ENCODE measurements at regions not wholly inside any gene's neighbourhood (a gene's known extent, or its start where the extent isn't known, plus 50 kb on each side); places are given as distances from the start of the nearest gene placed in this dataset.
"Not testable (repeated sequence)": the region's sequence is repeated elsewhere in the genome, so short reads cannot be mapped to it uniquely, and the experiment has no call there.

DNA sequence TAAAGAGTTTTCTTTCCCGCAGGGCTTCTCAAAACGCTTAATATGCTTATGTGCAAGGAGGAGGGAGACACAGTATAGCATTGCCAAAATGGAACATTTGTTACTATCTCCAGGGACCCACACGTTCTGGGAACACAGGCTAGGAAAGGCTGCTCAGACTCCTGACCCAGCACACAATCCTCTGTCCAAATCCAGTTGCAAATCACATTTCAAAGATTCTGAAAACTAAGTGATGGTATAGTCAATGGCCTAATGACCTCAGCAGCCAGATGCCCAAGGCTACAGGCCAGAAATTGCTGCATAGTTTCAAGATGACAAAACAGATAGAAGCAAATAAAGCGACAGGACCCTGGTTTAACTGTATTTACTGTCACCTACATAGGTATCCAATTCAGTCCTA is 97.0 kb upstream of the GRIP1 start:
- DNase-seq (ENCODE audit: low spot score) = no peak

DNA sequence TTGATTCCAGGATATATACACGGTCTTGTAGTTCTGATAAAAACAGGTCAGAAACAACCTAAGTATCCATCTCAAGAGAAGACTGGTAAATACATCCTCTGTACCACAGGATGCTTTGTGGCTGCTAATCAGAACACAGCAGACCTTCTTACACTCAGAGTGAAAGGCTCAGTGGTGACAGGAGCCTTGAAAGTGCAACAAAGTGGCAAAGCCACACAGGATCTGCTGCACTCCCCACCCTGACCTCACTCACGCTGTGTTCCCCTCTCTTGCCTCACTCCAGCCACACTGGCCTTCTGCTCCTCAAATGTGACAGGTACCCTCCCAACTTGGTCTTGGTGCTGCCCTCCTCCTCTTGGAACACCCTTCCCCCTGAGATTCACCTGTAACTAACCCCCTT is 98.1 kb upstream of the GRIP1 start:
- peak; percentile 39 for DNase-seq (ENCODE audit: low spot score)

DNA sequence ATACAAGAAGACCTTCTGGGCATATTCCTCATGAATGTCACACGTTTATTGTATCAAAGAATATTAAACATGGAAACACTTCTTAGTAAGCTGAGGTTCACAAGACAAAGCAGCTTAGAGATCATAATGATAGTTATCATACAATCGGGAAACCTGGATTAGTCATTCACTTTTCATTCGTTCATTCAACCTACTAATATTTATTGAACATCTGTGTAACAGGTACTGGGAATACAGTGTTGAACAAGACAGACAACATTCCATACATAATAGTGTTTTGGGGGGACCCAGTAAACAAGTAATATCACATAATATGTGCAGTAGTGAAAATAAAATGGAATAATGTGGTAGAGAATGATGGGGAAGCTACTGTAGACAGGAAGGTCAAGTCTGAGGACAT is 100.6 kb upstream of the GRIP1 start:
- no peak for DNase-seq (ENCODE audit: low spot score)

DNA sequence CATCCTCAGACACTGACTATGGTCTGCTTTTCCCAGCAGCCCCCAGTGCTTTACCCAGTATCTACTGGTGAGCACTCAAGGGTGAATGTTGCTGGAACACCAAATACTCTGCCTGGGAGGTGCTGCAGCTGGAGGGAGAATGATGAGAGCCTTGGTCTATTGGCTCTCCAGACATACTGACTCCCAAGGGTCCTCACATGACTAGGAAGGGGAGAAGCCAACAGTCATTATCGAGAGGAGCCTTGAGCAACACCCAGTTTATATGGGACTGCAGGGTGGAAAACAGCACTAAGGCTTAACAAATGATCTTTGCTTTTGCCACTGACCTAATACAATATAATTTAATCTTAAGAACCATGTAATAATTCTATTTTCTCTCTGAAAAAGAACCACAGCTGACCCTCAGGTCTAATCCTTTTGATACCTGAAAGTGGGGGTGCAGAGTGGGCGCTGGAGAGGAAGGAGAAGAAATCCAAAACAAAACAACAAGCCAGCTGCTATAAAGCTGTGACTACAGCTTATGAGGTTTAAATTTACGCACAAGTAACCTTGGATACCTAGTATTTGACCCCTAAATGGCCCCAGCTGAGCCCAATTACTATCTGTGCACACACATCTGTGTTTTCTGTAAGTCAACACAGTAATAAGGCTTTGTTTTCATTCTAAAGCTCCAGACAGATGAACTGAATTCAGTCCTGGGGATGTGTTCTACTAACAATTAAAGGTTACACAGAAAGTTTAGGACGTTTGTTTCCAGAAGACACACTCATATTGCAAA is 107.8 kb upstream of the GRIP1 start:
- DNase-seq (ENCODE audit: low spot score) = no peak

DNA sequence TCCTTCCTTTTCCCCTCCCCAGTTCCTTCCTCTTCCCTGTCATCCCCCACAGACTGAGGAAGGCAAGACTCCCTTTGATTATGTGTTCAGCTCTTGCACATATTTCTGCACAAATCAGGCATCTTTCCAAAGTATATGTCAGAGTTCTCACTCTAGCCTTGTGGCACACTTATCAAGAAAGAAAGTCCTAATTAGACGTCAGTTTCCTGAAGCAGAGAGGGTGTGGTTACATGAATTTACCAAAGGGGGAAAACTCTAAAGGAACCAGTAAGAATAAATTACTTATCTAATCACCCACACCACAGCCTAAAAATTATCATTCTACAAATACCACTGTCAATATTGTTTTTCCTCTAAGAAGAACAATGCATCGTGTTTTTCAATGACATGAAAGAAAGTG is 120.7 kb upstream of the GRIP1 start:
- no peak for DNase-seq (ENCODE audit: low spot score)

DNA sequence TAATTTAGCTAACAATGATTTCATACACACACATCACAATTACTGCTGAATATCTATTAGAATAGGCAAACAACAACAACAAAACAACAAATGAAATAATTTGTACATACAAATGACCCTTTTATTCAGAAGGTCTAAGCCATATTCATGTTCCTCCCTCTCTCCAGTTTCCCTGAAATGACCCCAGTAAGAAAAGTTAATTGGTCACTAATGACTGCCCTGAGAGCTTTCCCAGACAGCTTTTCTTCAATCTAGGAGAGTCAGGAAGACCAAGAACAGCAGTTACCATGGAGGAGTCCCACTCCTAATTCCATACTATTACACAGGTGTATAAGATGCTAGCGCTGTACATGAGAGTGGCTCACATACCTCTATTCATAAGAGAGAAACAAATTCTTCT is 121.2 kb upstream of the GRIP1 start:
- DNase-seq (ENCODE audit: low spot score) = no peak

DNA sequence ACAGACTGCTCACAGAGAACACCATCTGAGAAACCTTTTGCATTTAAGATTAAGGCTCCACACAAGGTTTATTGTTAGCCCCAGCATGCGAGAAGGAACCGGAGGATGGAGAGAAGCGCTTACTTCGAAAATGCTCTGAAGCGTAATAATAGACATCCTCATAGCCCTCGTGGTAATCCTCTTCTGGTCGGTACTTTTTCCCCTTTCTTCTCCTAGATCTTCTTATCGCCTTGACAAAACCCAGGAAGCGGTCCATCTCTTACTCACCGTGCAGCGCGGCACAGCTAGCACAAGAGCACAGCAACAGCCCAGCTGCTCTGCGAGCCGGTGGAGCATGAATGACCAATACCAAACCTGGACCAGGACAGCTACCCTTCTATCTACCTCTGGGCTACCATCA is 125.1 kb upstream of the GRIP1 start:
- DNase-seq (ENCODE audit: low spot score) = no peak

DNA sequence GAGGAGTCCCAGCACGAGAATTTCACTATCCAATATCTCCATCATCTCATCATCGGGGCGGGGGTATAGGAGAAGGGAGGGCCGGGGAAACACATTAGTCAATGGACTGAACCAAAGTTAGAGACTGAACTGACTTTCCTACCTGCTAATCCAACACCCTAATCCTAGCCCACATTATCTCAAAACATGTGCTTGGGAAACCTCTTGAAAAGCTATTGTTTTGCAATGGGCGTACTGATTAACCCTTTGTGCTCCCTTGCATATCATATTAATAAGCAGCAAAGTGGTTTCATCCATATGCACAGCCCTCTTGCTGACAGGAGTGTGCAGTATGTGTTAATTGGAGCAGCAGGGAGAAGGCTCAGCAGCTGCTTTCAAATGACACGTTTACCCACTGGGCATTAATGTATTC is 125.7 kb upstream of the GRIP1 start:
- no peak for DNase-seq (ENCODE audit: low spot score)

DNA sequence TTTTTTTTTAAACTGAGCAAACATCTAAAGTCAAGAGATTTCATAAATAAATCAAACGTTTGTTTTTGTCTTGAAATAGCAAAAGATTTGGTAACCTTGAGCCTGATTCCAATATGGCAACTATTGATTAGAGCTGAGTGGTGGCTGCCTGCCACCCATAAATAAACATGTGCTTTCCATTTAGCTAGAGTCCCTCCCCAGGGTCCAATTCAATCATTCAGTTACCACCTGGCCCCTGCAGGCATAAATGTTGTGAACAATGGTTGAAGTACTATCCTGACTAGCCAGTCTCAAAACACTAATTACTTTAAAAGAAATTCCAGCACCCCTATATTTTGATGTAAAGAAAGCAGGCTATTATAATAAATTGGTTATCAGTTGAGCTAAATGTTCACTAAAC is 129.7 kb upstream of the GRIP1 start:
- DNase-seq (ENCODE audit: low spot score) = no peak

DNA sequence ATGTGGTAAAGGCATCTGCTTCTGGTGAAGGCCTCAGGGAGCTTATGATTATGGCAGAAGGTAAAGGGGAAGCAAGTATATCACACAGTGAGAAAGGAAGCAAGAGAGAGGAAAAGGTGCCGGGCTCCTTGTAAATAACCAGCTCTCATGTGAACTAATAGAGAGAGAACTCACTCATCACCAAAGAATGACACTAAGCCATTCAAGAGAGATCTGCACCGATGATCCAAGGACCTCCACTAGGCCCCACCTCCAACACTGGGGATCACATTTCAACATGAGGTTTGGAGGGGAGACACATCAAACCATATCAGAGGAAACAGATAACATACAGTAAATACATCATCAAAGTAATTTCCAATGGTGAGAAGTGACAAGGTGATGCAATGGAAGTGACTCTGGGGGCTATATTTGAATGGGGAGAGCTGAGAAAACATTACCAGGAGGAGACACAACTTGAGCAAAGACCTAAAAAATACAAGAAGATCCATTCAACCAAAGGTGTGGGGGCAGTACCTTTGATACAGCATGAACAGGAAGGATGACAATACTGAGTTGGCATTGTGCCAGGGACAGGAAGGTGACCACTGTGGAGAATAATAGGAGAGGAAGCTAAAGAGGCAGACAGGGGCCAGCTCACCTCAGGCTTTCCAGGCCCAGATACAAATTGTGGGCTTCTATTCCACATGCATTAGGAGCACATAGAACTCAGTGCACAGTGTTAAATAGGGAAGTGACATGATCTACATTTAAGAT is 134.4 kb upstream of the GRIP1 start:
- DNase-seq (ENCODE audit: low spot score) = peak; percentile 6

DNA sequence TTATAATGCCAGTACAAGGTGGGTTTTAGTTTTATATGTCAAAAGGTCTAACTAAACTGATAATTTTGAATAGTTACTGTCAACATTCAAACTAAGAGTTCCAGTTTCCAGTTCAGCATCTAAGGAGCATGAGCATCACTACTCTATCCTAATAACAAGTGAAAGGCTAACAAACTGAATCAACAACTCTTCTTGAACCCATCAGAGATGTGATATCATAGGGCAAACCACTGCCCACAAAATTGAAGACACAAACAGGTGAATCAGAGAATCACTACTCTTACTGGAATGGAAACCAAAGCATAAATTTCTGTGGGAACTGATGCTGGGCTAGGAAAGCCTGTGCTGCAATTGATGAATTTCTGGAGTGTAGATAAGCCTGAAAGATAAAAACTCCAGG is 140.7 kb upstream of the GRIP1 start:
- DNase-seq (ENCODE audit: low spot score) = no peak

DNA sequence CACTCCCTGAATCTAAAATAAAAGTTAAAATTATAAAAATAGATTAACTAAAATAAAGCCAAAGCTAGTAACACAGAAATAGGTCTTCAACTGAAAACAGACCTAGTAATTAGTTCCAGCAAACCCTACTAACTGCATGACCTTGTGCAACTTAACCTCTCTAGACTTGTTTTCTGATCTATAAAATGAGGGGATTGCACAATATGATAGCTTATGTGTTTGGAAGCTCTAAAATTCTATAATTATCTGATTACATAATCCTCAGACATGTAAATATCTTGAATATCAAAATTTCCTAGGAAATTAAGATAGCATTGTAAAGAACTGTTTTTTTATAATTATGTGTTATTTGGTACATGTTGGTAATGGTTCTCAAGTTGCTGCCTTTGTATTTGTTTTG is 144.1 kb upstream of the GRIP1 start:
- no peak for DNase-seq (ENCODE audit: low spot score)

DNA sequence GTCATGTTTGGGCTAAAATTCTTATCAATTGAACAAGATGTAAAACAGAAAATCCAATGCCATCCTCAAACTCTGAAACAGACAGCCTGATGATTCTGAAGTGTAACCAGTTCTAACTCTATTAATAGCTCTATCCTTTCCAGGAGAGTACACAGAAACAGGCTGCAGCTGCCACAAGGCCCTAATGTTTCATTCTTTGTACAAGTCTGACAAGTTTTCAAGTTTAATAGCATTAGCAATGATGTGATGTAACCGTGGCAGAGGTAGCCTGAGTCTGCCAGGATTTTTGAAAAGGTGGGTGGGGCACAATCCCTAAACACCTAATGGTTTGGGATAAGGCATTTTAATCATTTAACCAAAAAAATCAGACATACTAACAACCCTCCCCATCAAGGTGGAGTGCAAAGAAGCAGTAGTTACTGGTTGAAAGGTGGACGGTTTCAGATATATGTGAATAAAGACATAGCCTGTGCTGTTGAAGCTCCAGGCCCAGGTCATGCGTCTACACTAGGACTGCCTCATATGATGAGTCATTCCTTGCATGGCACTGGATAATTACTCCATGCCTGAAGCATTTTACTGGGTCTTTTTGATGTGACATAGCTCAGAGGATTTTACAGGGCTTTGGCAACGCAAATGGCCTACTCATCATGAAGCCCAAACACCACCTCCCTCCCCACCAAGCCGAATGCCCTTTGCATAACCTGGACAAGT is 145.1 kb upstream of the GRIP1 start:
- DNase-seq (ENCODE audit: low spot score) = no peak

DNA sequence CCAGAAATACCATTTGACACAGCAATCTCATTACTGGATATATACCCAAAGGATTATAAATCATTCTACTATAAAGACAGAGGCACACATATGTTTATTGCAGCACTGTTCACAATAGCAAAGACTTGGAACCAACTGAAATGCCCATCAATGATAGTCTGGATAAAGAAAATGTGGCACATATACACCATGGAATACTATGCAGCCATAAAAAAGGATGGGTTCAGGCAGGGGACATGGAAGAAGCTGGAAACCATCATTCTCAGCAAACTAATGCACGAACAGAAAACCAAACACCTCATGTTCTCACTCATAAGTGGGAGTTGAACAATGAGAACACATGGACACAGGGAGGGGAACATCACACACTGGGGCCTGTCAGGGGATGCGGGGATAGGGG is 147.0 kb upstream of the GRIP1 start:
- DNase-seq (ENCODE audit: low spot score) = not testable (repeated sequence)

DNA sequence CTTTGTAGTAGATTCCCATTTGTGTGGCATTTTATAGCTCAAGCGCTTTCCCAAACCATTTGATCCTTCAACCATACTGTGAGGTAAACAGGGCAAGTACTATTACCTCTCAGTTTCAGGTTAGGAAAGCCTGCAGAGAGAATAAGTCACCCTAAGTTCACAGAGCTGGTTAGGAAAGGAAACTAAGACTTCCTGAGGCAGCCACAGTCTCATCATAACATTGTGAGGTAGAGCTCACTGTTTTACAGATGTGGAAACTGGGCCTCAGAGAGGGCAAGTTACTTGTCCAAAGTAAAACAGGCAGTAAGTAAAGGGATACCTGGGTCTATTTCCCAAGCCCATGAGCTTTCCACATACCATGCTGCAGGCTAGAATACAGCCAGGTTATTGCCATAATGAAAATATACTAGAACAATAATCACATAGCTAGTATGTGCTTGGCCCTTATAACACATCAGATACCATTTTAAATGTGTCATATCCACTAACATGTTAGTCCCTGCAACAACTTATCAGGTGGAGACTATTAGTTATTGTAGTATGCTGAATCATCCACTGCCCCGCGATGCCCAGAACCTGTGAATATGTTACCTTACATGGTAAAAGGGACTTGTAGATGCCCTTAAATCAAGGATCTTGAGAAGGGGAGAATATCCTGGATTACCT is 150.9 kb upstream of the GRIP1 start:
- DNase-seq (ENCODE audit: low spot score) = peak; percentile 7

DNA sequence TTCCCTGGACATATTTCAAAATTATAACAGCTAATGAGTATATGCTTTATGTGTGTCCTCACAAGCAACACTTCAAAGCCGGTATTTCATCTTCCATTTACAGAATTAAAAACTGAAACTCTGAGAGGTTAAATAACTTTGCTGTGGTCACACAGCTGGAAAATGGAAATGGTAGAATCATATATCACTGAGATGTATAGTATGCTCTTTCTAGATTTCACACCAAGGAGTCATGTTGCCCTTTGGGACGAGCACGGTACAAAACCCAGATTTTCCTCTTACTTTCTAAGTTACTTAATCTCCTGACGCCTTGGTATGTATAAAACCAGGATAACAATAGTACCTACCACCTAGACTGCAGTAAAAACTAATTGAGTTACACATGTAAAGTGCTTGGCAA is 152.6 kb upstream of the GRIP1 start:
- no peak for DNase-seq (ENCODE audit: low spot score)

DNA sequence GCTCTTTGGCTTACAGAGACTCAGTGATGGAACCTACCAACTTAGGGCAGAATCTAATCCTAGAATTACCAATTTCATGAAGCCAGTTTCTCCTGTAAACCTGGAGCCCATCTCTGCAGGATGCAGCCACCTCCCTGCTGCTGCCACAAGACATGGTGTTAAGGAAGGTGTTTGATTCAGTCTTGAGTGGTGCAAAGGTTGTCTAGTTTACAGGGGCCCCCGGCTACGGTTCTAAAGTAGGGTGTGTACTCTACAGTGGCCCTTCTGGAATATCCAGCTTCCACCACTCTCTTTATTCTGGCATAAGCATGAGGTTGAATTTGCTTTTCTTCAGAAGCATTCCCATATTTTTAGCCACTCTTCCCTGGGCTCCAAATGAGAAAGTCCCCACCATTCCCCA is 154.1 kb upstream of the GRIP1 start:
- DNase-seq (ENCODE audit: low spot score) = no peak

DNA sequence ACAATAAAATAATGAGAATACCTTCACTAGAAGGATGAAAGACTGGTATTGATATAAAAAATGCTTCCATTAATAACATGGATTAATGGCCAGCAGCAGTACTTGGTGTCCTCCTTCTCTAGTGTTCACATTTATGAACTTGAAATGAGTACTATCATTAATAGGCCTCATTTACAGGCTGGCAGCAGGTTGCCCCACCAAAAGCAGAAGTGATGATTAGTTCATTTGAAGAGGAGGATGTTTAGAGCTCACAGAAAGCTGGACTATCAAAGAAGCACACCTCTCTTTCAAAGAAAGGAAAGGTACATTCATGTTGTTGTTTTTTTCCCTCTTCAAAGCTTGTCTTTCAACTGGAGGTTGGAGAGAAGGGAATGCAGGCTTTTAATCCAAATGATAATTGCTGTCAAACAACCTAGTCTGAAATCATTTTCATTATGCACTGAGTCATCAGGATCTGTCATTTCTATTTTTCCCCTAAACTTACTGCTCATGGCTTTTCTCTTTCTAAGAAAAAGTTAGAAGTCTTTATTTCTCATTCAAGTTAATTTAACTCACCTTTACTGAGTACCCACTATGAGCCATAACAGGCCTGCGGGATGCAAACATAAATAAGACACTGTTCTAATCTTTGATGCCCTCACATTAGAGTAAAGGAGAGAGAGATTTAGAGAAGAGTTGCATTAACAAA is 157.9 kb upstream of the GRIP1 start:
- DNase-seq (ENCODE audit: low spot score) = no peak

DNA sequence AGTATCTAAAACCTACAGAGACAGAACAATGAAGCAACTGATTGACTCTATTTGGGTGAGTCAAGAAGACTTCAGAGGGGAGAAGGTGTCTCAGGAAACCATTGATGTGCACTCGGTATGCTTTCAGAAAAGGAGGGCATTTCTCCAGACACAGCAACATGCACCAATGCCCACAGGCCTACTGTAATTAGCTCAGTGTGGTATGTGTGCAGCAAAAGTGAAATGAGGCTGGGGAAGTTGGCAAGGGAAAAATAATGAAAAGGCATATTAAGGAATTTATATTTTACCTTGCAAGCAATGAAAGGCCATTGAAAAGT is 158.4 kb upstream of the GRIP1 start:
- DNase-seq (ENCODE audit: low spot score) = no peak

DNA sequence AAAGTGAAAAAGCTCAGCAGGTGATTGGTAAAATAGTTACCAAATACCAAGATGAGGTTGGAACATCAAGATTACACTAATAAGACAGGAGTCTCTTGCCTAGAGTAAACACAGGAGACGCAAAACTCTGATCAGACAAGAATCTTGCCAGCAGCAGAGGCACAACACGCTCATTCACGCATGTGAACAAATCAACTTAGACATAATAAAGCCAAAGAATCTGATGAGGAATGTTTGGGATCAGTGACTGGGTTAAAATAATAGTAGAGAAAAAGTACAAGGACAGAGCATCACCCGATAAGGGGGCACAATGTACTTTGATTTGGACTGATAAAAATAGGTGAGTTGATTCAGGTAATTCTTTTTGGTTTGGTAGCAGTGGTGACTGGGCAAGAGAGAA is 159.5 kb upstream of the GRIP1 start:
- no peak for DNase-seq (ENCODE audit: low spot score)

DNA sequence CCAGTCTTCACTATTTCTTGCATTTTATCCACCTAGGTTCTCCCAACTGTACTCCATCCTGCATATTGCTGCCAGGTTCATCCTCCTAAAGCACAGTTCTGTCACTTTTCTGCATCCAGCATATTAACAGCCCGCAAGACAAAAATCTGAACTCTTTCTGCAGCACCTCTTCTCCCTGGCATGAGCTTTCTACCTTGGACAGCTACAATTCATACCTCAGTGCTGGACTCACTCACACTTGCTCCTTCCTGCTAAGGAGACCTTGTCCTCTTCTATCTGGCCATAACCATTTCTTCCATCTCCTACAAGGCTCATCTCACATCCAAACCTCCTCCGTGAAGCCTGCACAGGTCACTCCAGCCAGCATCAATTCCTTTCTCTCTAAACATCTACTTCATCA is 170.1 kb upstream of the GRIP1 start:
- DNase-seq (ENCODE audit: low spot score) = no peak

DNA sequence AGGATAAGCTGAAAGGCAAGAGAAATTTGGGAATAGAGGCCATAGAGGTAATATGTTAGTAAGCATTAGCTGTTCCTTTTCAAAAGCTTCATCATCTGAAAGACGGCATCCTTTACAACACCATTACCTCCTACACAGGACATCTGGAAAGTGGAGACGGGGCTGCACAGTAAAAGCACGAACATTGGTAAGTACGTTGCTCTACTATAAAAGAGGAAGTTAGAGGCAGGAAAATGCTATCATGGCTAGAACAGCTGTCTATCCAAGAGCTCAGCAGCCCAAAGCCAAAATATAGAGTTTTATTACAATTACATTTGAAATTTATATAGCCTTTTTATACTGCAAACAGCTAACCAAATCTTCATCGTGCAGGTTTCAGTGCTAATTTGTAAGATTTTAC is 172.3 kb upstream of the GRIP1 start:
- no peak for DNase-seq (ENCODE audit: low spot score)
